ENCODE measurements at regions not wholly inside any gene's neighbourhood (a gene's known extent, or its start where the extent isn't known, plus 50 kb on each side); places are given as distances from the start of the nearest gene placed in this dataset.

DNA sequence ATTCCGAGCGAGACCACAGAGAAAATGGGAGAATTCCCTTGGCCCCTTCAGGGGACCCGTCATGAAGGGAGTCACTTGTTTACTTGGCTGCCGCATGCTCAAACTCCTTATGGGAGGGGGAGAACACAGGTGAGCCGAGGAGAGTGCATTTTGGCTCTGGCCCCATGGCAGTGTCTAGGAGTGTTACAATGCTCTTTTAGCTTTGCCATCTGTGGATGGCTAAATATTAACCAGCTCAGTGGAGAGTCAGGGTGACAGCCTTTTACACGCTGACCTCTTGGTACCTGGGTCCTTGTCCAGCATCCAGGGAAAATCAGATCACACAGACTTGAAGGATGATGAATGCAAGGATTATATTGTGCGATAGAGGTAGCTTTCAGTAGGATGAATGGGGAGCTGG lies 146.4 kb upstream of the ATXN7L3B start:
- peaks cover 3 to 29% (median 11%) of the 10 kb centered on the region in 7 donors for H3K9me3 Mint-ChIP-seq
- no peaks in the 10 kb centered on the region for H3K4me1 Mint-ChIP-seq
- Histone ChIP-seq H3K27ac (ENCODE audit: low read depth in 1 of 2, low read length in 2 of 2) (no peak overlapping the region), H3K4me3 (replicated peaks in 1 of 3; ENCODE audit: low read depth in 2 of 3, low read length in 3 of 3) (no peak overlapping the region), H4K20me1 (ENCODE audit: insufficient read depth, low read length) (no peaks in the 10 kb centered on the region), H3K4me1 (ENCODE audit: control insufficient read depth in 1 of 2, insufficient read depth in 2 of 2, low read length in 2 of 2) (no peaks in the 10 kb centered on the region), H3K9ac (ENCODE audit: insufficient read depth, low read length, poor library complexity, severe bottlenecking) (no peak overlapping the region), H3K4me2 (replicated peaks; ENCODE audit: extremely low read depth, low read length, poor library complexity, severe bottlenecking) (no peak overlapping the region), H3K79me2 (ENCODE audit: insufficient read depth, low read length) (no peaks in the 10 kb centered on the region), H2AFZ (ENCODE audit: insufficient read depth, low read depth, low read length, poor library complexity, severe bottlenecking) (no peak overlapping the region), H3K36me3 (replicated peaks in 1 of 2; ENCODE audit: control insufficient read depth in 1 of 2, insufficient read depth in 2 of 2, low read length in 2 of 2) (no peaks in the 10 kb centered on the region), H3K9me3 (replicated peaks in 1 of 2; ENCODE audit: control insufficient read depth in 1 of 2, insufficient read depth in 1 of 2, low read length in 2 of 2) (peaks cover 0 to 24% of the 10 kb centered on the region in 2 donors), H3K27me3 (ENCODE audit: control insufficient read depth in 2 of 2, insufficient read depth in 2 of 2, low read length in 2 of 2) (no peaks in the 10 kb centered on the region)
- 88% methylated on average over 6 of the region's 7 CpGs for WGBS (ENCODE audit: insufficient coverage)
- H3K27me3 Mint-ChIP-seq (ENCODE audit: low read depth in 3 of 3), result peaks cover 1 to 5% (median 2%) of the 10 kb centered on the region in 3 donors
- no peak for TF ChIP-seq CTCF (IDR thresholded peaks at IDR 0.05)
- DNase-seq, result no peak
- H3K4me3 Mint-ChIP-seq, result no peak overlapping the region
- intact Hi-C loops (cut with micrococcal nuclease), result no loop called here
- H3K27ac Mint-ChIP-seq, result no peak overlapping the region
- H3K36me3 Mint-ChIP-seq, result no peaks in the 10 kb centered on the region

DNA sequence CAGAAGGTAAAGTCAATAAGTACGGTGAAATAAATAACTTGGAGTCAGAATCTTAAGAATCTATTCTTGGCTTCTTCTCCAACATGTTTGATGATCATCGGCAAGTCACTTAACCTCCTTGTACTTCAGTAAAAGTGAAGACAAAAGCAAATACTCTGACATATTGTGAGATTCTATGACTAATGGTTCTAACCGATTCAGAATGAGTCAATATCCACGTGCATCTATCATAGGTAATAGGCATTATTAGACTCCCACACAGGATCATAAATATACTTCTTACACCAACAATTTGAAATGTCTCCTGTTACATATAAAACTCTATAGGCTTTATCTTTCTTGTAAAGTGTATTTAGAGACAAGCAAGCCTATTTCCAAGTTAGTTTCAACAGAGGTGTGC lies 144.4 kb upstream of the ATXN7L3B start:
- Mint-ChIP-seq H3K4me1 (no peaks in the 10 kb centered on the region), H3K4me3 (no peak overlapping the region), H3K36me3 (no peaks in the 10 kb centered on the region), H3K27ac (no peak overlapping the region), H3K9me3 (peaks cover 3 to 22% (median 7%) of the 10 kb centered on the region in 7 donors), H3K27me3 (ENCODE audit: low read depth in 3 of 3) (peaks cover 1 to 4% (median 2%) of the 10 kb centered on the region in 3 donors)
- Histone ChIP-seq H4K20me1 (ENCODE audit: insufficient read depth, low read length) (no peaks in the 10 kb centered on the region), H3K4me1 (ENCODE audit: control insufficient read depth in 1 of 2, insufficient read depth in 2 of 2, low read length in 2 of 2) (no peaks in the 10 kb centered on the region), H3K9ac (ENCODE audit: insufficient read depth, low read length, poor library complexity, severe bottlenecking) (no peak overlapping the region), H3K4me2 (replicated peaks; ENCODE audit: extremely low read depth, low read length, poor library complexity, severe bottlenecking) (no peak overlapping the region), H3K27ac (ENCODE audit: low read depth in 1 of 2, low read length in 2 of 2) (no peak overlapping the region), H3K4me3 (replicated peaks in 1 of 3; ENCODE audit: low read depth in 2 of 3, low read length in 3 of 3) (no peak overlapping the region), H3K79me2 (ENCODE audit: insufficient read depth, low read length) (no peaks in the 10 kb centered on the region), H3K27me3 (ENCODE audit: control insufficient read depth in 2 of 2, insufficient read depth in 2 of 2, low read length in 2 of 2) (no peaks in the 10 kb centered on the region), H3K36me3 (replicated peaks in 1 of 2; ENCODE audit: control insufficient read depth in 1 of 2, insufficient read depth in 2 of 2, low read length in 2 of 2) (no peaks in the 10 kb centered on the region), H3K9me3 (replicated peaks in 1 of 2; ENCODE audit: control insufficient read depth in 1 of 2, insufficient read depth in 1 of 2, low read length in 2 of 2) (peaks cover 0 to 20% of the 10 kb centered on the region in 2 donors), H2AFZ (ENCODE audit: insufficient read depth, low read depth, low read length, poor library complexity, severe bottlenecking) (no peak overlapping the region)
- intact Hi-C loops (cut with micrococcal nuclease), result no loop called here
- no peak for TF ChIP-seq CTCF (IDR thresholded peaks at IDR 0.05)
- DNase-seq, result no peak
- WGBS (ENCODE audit: insufficient coverage), result no CpG with 5 or more reads among the region's 4 CpGs

Measured in CD14-positive monocyte (primary cell).